ENCODE measurements at regions not wholly inside any gene's neighbourhood (a gene's known extent, or its start where the extent isn't known, plus 50 kb on each side); places are given as distances from the start of the nearest gene placed in this dataset.
"Not testable (repeated sequence)": the region's sequence is repeated elsewhere in the genome, so short reads cannot be mapped to it uniquely, and the experiment has no call there.

DNA sequence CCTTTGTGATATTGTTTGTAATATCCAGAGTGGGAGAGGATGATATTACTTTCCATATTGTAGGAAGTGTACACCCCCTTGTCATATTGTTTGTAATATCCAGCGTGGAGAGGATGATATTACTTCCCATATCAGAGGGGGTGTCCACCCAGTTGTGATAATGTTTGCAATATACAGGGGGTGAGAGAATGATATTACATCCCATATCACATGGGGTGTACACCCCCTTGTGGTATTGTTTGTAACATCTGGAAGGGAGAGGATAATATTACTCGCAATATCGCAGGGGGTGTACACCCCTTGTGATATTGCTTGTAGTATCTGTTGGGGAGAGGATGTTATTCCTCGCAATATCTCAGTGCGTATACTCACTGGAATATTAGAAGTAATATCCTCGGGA, 61.5 kb downstream of the PRSS23 start:
- DNase-seq: no peak

- no peak for DNase-seq
Observed at GRCh38 chr11:86863476-86863875, 63.1 kb downstream of the PRSS23 start.

- no peak for DNase-seq
Observed at GRCh38 chr11:86865436-86865835, 65.1 kb downstream of the PRSS23 start.

GRCh38 chr11:86869531-86869930, 69.2 kb downstream of the PRSS23 start:
- DNase-seq: no peak

GRCh38 chr11:86869966-86870570, 69.7 kb downstream of the PRSS23 start:
- DNase-seq: peak; percentile 69

DNA sequence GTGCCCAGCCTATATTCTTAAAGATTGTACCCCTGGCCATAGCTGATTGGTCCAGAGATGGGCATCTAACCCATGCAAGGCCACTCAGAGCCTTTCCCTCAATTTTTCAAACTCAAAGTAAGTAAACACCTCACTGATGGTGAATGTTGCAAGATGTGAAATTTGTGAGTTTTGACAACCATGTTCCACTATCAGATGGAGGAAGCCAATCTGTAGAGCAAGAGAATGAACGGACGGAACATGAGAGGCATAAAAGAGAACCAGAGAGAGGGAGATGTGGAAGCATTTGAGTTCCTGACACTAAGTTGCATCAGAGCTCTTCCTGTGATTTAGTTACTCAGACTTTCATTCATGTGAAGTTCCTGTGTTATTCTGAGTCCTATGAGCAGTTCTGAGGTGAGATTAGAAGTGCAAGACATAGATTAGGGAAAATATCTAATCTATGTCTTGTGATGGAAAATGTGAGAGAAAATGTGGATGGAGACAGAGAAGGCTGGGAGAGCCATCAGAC, 73.3 kb downstream of the PRSS23 start:
- no peak for DNase-seq

GRCh38 chr11:86874304-86875056, 74.1 kb downstream of the PRSS23 start:
- DNase-seq: no peak

DNA sequence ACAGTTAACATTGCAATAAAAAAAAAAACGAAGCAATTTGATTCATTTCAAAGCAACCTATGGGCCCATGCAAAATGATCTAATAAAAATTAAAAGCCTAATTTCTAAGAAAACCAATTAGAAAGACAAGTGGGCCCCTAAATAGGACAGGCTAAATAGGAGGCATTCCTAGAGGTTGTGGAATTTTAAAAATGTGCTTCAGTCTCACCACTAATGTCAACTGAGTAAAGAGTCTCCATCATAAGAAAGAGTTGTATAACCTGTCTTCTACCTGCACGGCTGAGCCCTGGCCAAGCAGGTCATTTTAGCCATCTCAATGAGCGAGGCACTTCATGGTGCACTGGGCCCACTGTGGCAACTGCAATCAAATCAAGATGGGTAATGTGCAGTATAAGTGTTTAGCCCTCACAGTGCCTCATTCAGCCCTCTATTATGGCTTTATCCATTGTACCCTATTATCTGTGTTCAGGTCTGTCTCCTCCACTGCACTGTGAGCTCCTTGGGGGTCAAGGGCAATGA, 76.4 kb downstream of the PRSS23 start:
- no peak for DNase-seq

DNA sequence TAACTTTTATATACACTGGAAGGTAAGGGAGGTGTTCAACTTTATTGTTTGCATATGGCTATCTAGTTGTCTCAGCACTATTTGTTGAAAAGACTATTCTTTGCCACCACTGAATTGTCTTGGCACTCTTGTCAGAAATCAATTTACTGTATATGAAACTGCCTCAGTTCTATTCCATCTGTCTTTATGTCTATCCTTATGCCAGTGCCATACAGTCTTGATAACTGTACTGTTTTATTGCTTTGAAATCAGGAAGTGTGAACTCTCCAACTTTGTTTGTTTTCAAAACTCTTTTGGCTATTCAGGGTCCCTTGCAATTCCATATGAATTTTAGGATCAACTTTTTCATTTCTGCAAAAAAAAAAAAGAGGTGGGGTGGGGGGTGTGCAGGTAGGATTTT, 77.2 kb downstream of the PRSS23 start:
- no peak for DNase-seq

DNA sequence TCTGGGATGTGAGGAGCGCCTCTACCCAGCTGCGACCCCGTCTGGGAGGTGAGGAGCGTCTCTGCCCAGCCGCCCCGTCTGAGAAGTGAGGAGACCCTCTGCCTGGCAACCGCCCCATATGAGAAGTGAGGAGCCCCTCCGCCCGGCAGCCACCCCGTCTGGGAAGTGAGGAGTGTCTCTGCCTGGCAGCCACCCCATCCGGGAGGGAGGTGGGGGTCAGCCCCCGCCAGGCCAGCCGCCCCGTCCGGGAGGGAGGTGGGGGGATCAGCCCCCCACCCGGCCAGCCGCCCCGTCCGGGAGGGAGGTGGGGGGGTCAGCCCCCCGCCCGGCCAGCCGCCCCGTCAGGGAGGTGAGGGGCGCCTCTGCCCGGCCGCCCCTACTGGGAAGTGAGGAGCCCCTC, 76.0 kb downstream of the FZD4 start:
- not testable (repeated sequence) for DNase-seq

GRCh38 chr11:86885311-86885710, 69.9 kb downstream of the FZD4 start:
- DNase-seq: no peak

GRCh38 chr11:86888164-86889000, 66.8 kb downstream of the FZD4 start:
- no peak for DNase-seq

DNA sequence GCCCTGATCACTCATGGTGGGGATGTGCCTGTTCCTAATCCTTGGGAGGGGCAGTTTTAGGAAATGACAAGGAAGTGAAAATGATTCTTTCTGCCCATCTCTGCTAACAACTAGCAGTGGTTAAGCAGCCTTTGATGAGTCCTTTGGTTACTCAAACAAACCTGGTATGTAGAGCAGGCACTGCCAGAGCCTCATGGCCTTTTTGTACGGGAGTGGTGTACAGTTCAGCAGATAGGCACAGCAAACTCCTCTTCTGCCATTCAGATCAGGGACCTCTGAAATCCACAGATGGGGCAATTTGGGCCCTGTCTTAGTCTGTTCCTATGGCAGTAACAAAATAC, 66.2 kb downstream of the FZD4 start:
- no peak for DNase-seq

DNA sequence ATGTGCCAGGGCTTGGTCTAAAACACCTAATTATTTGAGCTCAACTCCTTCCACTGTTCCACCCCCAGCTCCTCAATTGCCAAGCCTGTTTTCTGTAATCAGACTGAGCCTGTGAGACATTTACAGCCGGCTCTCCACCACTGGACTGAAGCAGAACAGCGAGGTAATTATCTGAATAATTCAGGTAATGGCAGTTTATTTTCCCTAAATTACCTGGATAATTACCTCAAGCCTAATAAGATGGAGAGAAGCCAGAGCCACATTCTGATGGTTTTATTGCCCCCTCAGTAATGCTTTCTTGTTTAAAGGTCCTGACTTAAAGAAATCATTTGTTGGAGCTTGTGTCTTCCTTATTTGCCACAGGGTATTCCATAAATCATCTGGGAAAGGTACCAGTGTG, 64.2 kb downstream of the FZD4 start:
- DNase-seq: no peak

- no peak for DNase-seq
Observed at GRCh38 chr11:86893235-86893634, 62.0 kb downstream of the FZD4 start.
